Neural cell (in vitro differentiated cells): ENCODE measurements at regions not wholly inside any gene's neighbourhood (a gene's known extent, or its start where the extent isn't known, plus 50 kb on each side); places are given as distances from the start of the nearest gene placed in this dataset.

Experiments
- CTCF ChIP-seq: fragments of 450-650 bp; IDR thresholded peaks from 2 replicates; pipeline ENCODE4 v1.5.1; 2014; ENCODE audit warnings: antibody characterized with exemption, mild to moderate bottlenecking, moderate library complexity; ENCODE audit not compliant: poor library complexity, severe bottlenecking
- EP300 ChIP-seq: fragments of 450-650 bp; conservative IDR thresholded peaks from 2 replicates; pipeline ENCODE4 v1.6.1; 2014; ENCODE audit warnings: antibody characterized with exemption, mild to moderate bottlenecking, moderate library complexity; ENCODE audit not compliant: poor library complexity, severe bottlenecking
- EZH2 ChIP-seq: fragments of 200-600, 300-800 bp; shearing (Covaris generic), sonication (generic); IDR thresholded peaks from 2 replicates; pipeline ENCODE4 v1.6.1; 2014; ENCODE audit warnings: antibody characterized with exemption, low read length, borderline replicate concordance, mild to moderate bottlenecking; ENCODE audit not compliant: insufficient read depth, poor library complexity, severe bottlenecking
- POLR2AphosphoS5 ChIP-seq: IDR thresholded peaks from 2 replicates; pipeline ENCODE4 v1.6.1; 2012
- RAD21 ChIP-seq: fragments of 450-650 bp; conservative IDR thresholded peaks from 2 replicates; pipeline ENCODE4 v1.6.1; 2014; ENCODE audit warnings: antibody characterized with exemption, mild to moderate bottlenecking, moderate library complexity
- TAF1 ChIP-seq: IDR thresholded peaks from 2 replicates; pipeline ENCODE4 v1.6.1; 2012; ENCODE audit warnings: low read depth

- TF ChIP-seq TAF1: no peak
- no peak for TF ChIP-seq CTCF
- TF ChIP-seq POLR2AphosphoS5: no peak
- no peak for TF ChIP-seq EZH2
- no peak for TF ChIP-seq RAD21
- TF ChIP-seq EP300: no peak
Measured at GRCh38 chr11:100460426-100460825, 226.7 kb upstream of the ARHGAP42 start.
